Panc1 (cell line): ENCODE measurements at regions not wholly inside any gene's neighbourhood (a gene's known extent, or its start where the extent isn't known, plus 50 kb on each side); places are given as distances from the start of the nearest gene placed in this dataset.
"Not testable (repeated sequence)": the region's sequence is repeated elsewhere in the genome, so short reads cannot be mapped to it uniquely, and the experiment has no call there.

Source experiments
- ATAC-seq: fragments of 200-7000 bp; cut with Tn5 transposase; 2 replicates; pipeline ENCODE4 v1.9.1; 2020; ENCODE audit warnings: mild to moderate bottlenecking, moderate library complexity
- BruUV-seq: library from RNA; stranded (reverse); fragments of 400-500 nt; replicated peaks from 2 replicates; lab custom pipeline; 2021; lab: Mats Ljungman, UMichigan
- CTCF ChIA-PET: fragments of 300-600 bp; sonication (Branson Sonifier 250); formaldehyde crosslinking; loops from one replicate; lab custom pipeline; 2022; ENCODE audit warnings: antibody characterized with exemption; lab: Charles Lee
- POLR2A ChIA-PET: fragments of 300-600 bp; sonication (Branson Sonifier 250); formaldehyde crosslinking; loops from one replicate; lab custom pipeline; 2022; ENCODE audit warnings: antibody characterized with exemption; lab: Charles Lee
- DNase-seq: peaks from one replicate; pipeline ENCODE4 v3.0.0-alpha.2; 2010; ENCODE audit warnings: low read depth, low spot score
- H3K27ac ChIP-seq: 2 replicates; pipeline ENCODE4 v1.5.1; 2011; ENCODE audit warnings: mild to moderate bottlenecking, low read length, inconsistent platforms
- H3K27me3 ChIP-seq: fragments of 200-500 bp; sonication (Bioruptor generic); 2 replicates; pipeline ENCODE4 v1.6.0; 2014; ENCODE audit warnings: low read length, inconsistent platforms; ENCODE audit not compliant: control insufficient read depth, insufficient read depth
- H3K36me3 ChIP-seq: fragments of 200-500 bp; sonication (Bioruptor generic); 2 replicates; pipeline ENCODE4 v1.5.1; 2014; ENCODE audit warnings: inconsistent platforms, mild to moderate bottlenecking, low read length, moderate library complexity; ENCODE audit not compliant: control insufficient read depth, insufficient read depth
- H3K4me1 ChIP-seq: 2 replicates; pipeline ENCODE4 v1.5.1; 2011; ENCODE audit warnings: inconsistent platforms, mild to moderate bottlenecking, low read length, moderate library complexity; ENCODE audit not compliant: control insufficient read depth, insufficient read depth
- H3K4me3 ChIP-seq, 2 experiments: 2 replicates each; pipeline ENCODE4 v1.5.1; 2011 to 2012; ENCODE audit warnings: low read depth in 2 of 2, low read length in 2 of 2, mild to moderate bottlenecking in 2 of 2, inconsistent platforms in 1 of 2, moderate library complexity in 1 of 2
- H3K9me3 ChIP-seq: fragments of 200-500 bp; sonication (Bioruptor generic); 2 replicates; pipeline ENCODE4 v1.5.1; 2014; ENCODE audit warnings: low read depth, mild to moderate bottlenecking, inconsistent platforms, low read length, moderate library complexity; ENCODE audit not compliant: control insufficient read depth, insufficient read depth
- POLR2AphosphoS5 ChIP-seq: IDR thresholded peaks from 2 replicates; pipeline ENCODE4 v1.6.1; 2012; ENCODE audit warnings: mild to moderate bottlenecking, low read depth, low read length, moderate library complexity
- SIN3A ChIP-seq: IDR thresholded peaks from 2 replicates; pipeline ENCODE4 v1.6.1; 2012; ENCODE audit warnings: low read depth, mild to moderate bottlenecking, low read length, moderate library complexity, borderline replicate concordance; ENCODE audit not compliant: insufficient read depth
- TCF7L2 ChIP-seq: IDR thresholded peaks from 2 replicates; pipeline ENCODE4 v1.6.1; 2011; ENCODE audit warnings: mild to moderate bottlenecking, low read depth, low read length, inconsistent platforms
- in situ Hi-C: cut with HindIII; loops from 2 replicates; pipeline ENCODE4 v1.10.0; 2016; ENCODE audit warnings: low sequenced_read_pairs, low pct_unique_long_range_greater_than_20kb
- intact Hi-C: fragments of 100-400 bp; cut with micrococcal nuclease; formaldehyde crosslinking; loops from one replicate; pipeline ENCODE4 v1.10.0; 2022; ENCODE audit not compliant: unreplicated experiment
- TF ChIP-seq, protein P1 (sequence below), 2 experiments: IDR thresholded peaks; 2 replicates each; pipeline ENCODE4 v1.6.1; 2011 to 2012; ENCODE audit warnings: low read depth in 2 of 2, control low read depth in 1 of 2, low read length in 1 of 2, mild to moderate bottlenecking in 1 of 2, moderate library complexity in 1 of 2; ENCODE audit not compliant: insufficient read depth in 1 of 2
- TF ChIP-seq, protein P2 (sequence below): fragments of 450-650 bp; IDR thresholded peaks from 2 replicates; pipeline ENCODE4 v1.5.1; 2017; ENCODE audit warnings: mild to moderate bottlenecking

- Histone ChIP-seq H3K4me1 (no peaks in the 10 kb centered on the region), H3K4me3 (no peak overlapping the region), H3K36me3 (no peaks in the 10 kb centered on the region), H3K27ac (no peak overlapping the region), H3K27me3 (no peaks in the 10 kb centered on the region), H3K9me3 (no peaks in the 10 kb centered on the region)
- ChIA-PET CTCF (no interaction called here), POLR2A (no interaction called here)
- in situ Hi-C loops, result no loop called here
- BruUV-seq, result no TSS peak
- TF ChIP-seq POLR2AphosphoS5 (no peak), TCF7L2 (no peak), SIN3A (no peak)
- TF ChIP-seq, protein P1, sequence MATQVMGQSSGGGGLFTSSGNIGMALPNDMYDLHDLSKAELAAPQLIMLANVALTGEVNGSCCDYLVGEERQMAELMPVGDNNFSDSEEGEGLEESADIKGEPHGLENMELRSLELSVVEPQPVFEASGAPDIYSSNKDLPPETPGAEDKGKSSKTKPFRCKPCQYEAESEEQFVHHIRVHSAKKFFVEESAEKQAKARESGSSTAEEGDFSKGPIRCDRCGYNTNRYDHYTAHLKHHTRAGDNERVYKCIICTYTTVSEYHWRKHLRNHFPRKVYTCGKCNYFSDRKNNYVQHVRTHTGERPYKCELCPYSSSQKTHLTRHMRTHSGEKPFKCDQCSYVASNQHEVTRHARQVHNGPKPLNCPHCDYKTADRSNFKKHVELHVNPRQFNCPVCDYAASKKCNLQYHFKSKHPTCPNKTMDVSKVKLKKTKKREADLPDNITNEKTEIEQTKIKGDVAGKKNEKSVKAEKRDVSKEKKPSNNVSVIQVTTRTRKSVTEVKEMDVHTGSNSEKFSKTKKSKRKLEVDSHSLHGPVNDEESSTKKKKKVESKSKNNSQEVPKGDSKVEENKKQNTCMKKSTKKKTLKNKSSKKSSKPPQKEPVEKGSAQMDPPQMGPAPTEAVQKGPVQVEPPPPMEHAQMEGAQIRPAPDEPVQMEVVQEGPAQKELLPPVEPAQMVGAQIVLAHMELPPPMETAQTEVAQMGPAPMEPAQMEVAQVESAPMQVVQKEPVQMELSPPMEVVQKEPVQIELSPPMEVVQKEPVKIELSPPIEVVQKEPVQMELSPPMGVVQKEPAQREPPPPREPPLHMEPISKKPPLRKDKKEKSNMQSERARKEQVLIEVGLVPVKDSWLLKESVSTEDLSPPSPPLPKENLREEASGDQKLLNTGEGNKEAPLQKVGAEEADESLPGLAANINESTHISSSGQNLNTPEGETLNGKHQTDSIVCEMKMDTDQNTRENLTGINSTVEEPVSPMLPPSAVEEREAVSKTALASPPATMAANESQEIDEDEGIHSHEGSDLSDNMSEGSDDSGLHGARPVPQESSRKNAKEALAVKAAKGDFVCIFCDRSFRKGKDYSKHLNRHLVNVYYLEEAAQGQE (IDR thresholded peaks at IDR 0.05; ENCODE audit: insufficient read depth in 1 of 2, low read depth in 2 of 2, low read length in 1 of 2), result no peak
- TF ChIP-seq, protein P2, sequence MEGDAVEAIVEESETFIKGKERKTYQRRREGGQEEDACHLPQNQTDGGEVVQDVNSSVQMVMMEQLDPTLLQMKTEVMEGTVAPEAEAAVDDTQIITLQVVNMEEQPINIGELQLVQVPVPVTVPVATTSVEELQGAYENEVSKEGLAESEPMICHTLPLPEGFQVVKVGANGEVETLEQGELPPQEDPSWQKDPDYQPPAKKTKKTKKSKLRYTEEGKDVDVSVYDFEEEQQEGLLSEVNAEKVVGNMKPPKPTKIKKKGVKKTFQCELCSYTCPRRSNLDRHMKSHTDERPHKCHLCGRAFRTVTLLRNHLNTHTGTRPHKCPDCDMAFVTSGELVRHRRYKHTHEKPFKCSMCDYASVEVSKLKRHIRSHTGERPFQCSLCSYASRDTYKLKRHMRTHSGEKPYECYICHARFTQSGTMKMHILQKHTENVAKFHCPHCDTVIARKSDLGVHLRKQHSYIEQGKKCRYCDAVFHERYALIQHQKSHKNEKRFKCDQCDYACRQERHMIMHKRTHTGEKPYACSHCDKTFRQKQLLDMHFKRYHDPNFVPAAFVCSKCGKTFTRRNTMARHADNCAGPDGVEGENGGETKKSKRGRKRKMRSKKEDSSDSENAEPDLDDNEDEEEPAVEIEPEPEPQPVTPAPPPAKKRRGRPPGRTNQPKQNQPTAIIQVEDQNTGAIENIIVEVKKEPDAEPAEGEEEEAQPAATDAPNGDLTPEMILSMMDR, result no peak
- DNase-seq (no peak), ATAC-seq (no peak)
- intact Hi-C loops, result no loop called here
These were observed 831.0 kb downstream of the C12orf50 start for GRCh38 chr12:87198181-87198580.

- POLR2A ChIA-PET, result no interaction called here
- BruUV-seq, result no TSS peak
- no peak for ATAC-seq
- Histone ChIP-seq H3K27ac (no peak overlapping the region), H3K4me3 (no peak overlapping the region), H3K27me3 (no peaks in the 10 kb centered on the region), H3K9me3 (no peaks in the 10 kb centered on the region), H3K36me3 (no peaks in the 10 kb centered on the region), H3K4me1 (no peaks in the 10 kb centered on the region)
- CTCF ChIA-PET, result no interaction called here
- in situ Hi-C loops, result no loop called here
- TF ChIP-seq SIN3A (no peak), POLR2AphosphoS5 (no peak), TCF7L2 (no peak)
- TF ChIP-seq, protein P2, result no peak
- TF ChIP-seq, protein P1 (IDR thresholded peaks at IDR 0.05; ENCODE audit: insufficient read depth in 1 of 2, low read depth in 2 of 2, low read length in 1 of 2), result no peak
- intact Hi-C loops, result no loop called here
- DNase-seq, result no peak
These were observed 832.9 kb downstream of the C12orf50 start for GRCh38 chr12:87196321-87196720.

- H3K36me3 ChIP-seq, POLR2A ChIA-PET, H3K27me3 ChIP-seq, CTCF ChIA-PET, H3K9me3 ChIP-seq, H3K4me3 ChIP-seq, in situ Hi-C loops, ATAC-seq, DNase-seq, H3K27ac ChIP-seq, H3K4me1 ChIP-seq, BruUV-seq, intact Hi-C loops: not testable (repeated sequence)
These were observed 834.8 kb downstream of the C12orf50 start for GRCh38 chr12:87194389-87194788.
